ENCODE measurements at regions not wholly inside any gene's neighbourhood (a gene's known extent, or its start where the extent isn't known, plus 50 kb on each side); places are given as distances from the start of the nearest gene placed in this dataset.

GRCh38 chr2:133948610-133949290 is 305.1 kb upstream of the MGAT5 start:
- H3K36me3 ChIP-seq: no peaks in the 10 kb centered on the region
- no peaks in the 10 kb centered on the region for H3K4me1 ChIP-seq
- intact Hi-C loops (cut with DNase I; ENCODE audit: low total_unique reads): no loop called here
- no peak overlapping the region for H3K27ac ChIP-seq
- DNase-seq (ENCODE audit: low spot score in 2 of 2): no peak
- H3K27me3 ChIP-seq: no peaks in the 10 kb centered on the region
- H3K9me3 ChIP-seq: no peaks in the 10 kb centered on the region
- TF ChIP-seq POLR2A (IDR thresholded peaks at IDR 0.05) (no peak), CTCF (IDR thresholded peaks at IDR 0.05) (no peak), POLR2AphosphoS5 (IDR thresholded peaks at IDR 0.05) (no peak)
- H3K4me3 ChIP-seq: no peak overlapping the region

GRCh38 chr2:133949595-133949994 is 304.3 kb upstream of the MGAT5 start:
- no peak for TF ChIP-seq POLR2A (IDR thresholded peaks at IDR 0.05)
- no peak for DNase-seq (ENCODE audit: low spot score in 2 of 2)
- intact Hi-C loops (cut with DNase I; ENCODE audit: low total_unique reads): no loop called here
- Histone ChIP-seq H3K27ac (no peak overlapping the region), H3K4me3 (no peak overlapping the region), H3K9me3 (no peaks in the 10 kb centered on the region), H3K27me3 (no peaks in the 10 kb centered on the region), H3K36me3 (no peaks in the 10 kb centered on the region), H3K4me1 (no peaks in the 10 kb centered on the region)

GRCh38 chr2:133951209-133951608 is 302.7 kb upstream of the MGAT5 start:
- no peak overlapping the region for H3K27ac ChIP-seq
- H3K36me3 ChIP-seq: no peaks in the 10 kb centered on the region
- TF ChIP-seq CTCF (IDR thresholded peaks at IDR 0.05) (no peak), POLR2AphosphoS5 (IDR thresholded peaks at IDR 0.05) (no peak), POLR2A (IDR thresholded peaks at IDR 0.05) (no peak)
- H3K27me3 ChIP-seq: no peaks in the 10 kb centered on the region
- H3K9me3 ChIP-seq: no peaks in the 10 kb centered on the region
- DNase-seq (ENCODE audit: low spot score in 2 of 2): no peak
- H3K4me3 ChIP-seq: no peak overlapping the region
- intact Hi-C loops (cut with DNase I; ENCODE audit: low total_unique reads): no loop called here
- no peaks in the 10 kb centered on the region for H3K4me1 ChIP-seq

GRCh38 chr2:133952420-133952819 is 301.5 kb upstream of the MGAT5 start:
- Histone ChIP-seq H3K36me3 (no peaks in the 10 kb centered on the region), H3K27me3 (no peaks in the 10 kb centered on the region), H3K27ac (no peak overlapping the region), H3K9me3 (no peaks in the 10 kb centered on the region), H3K4me1 (no peaks in the 10 kb centered on the region), H3K4me3 (no peak overlapping the region)
- TF ChIP-seq POLR2A (IDR thresholded peaks at IDR 0.05): no peak
- TF ChIP-seq CTCF (IDR thresholded peaks at IDR 0.05): no peak
- no peak for TF ChIP-seq POLR2AphosphoS5 (IDR thresholded peaks at IDR 0.05)
- DNase-seq (ENCODE audit: low spot score in 2 of 2): no peak
- intact Hi-C loops (cut with DNase I; ENCODE audit: low total_unique reads): no loop called here

GRCh38 chr2:133952896-133953295 is 301.0 kb upstream of the MGAT5 start:
- Histone ChIP-seq H3K4me1 (no peaks in the 10 kb centered on the region), H3K9me3 (no peaks in the 10 kb centered on the region), H3K27me3 (no peaks in the 10 kb centered on the region), H3K4me3 (no peak overlapping the region), H3K36me3 (no peaks in the 10 kb centered on the region), H3K27ac (no peak overlapping the region)
- TF ChIP-seq POLR2AphosphoS5 (IDR thresholded peaks at IDR 0.05): no peak
- no peak for DNase-seq (ENCODE audit: low spot score in 2 of 2)
- intact Hi-C loops (cut with DNase I; ENCODE audit: low total_unique reads): no loop called here

GRCh38 chr2:133953524-133953923 is 300.3 kb upstream of the MGAT5 start:
- no peaks in the 10 kb centered on the region for H3K27me3 ChIP-seq

More at GRCh38 chr2:133953524-133953923, 300.3 kb upstream of the MGAT5 start:
- intact Hi-C loops (cut with DNase I; ENCODE audit: low total_unique reads): no loop called here
- TF ChIP-seq POLR2A (IDR thresholded peaks at IDR 0.05): no peak
- TF ChIP-seq POLR2AphosphoS5 (IDR thresholded peaks at IDR 0.05): no peak
- TF ChIP-seq CTCF (IDR thresholded peaks at IDR 0.05): no peak
- Histone ChIP-seq H3K27ac (no peak overlapping the region), H3K9me3 (no peaks in the 10 kb centered on the region), H3K4me1 (no peaks in the 10 kb centered on the region), H3K4me3 (no peak overlapping the region), H3K36me3 (no peaks in the 10 kb centered on the region)
- no peak for DNase-seq (ENCODE audit: low spot score in 2 of 2)
